ENCODE measurements at regions not wholly inside any gene's neighbourhood (a gene's known extent, or its start where the extent isn't known, plus 50 kb on each side); places are given as distances from the start of the nearest gene placed in this dataset.

DNA sequence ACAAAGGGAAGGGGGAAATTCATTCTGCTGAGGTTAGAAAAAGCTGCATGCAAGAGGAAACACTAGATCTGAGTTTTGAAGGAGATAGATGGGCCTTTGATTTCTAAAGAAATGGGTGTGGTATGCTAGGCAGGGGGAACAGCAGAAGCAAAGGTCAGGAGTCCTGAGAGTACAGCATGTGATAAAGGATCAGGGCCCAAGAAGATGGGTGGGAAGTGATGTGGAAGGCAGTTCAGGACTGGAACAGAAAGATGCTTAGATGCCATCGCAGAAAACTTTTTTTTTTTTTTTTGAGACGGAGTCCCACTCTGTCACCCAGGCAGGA, 126.2 kb downstream of the ALDH8A1 start:
- WGBS, 2 experiments (ENCODE audit: extremely low coverage in 1 of 2, insufficient coverage in 1 of 2, insufficient read length in 1 of 2, insufficient replicate concordance in 2 of 2, low coverage in 1 of 2, low lambda C conversion rate in 2 of 2, missing lambda C conversion rate in 1 of 2), result 93% methylated on average over 2 of the region's 2 CpGs; no CpG with 5 or more reads in 1 of the 2 experiments
- Histone ChIP-seq H2BK120ac (replicated peaks; ENCODE audit: low read depth, low read length) (no peak overlapping the region), H3K4me3 (ENCODE audit: extremely low read depth in 1 of 4, insufficient read depth in 2 of 4, low read depth in 3 of 4, low read length in 4 of 4) (no peak overlapping the region), H3K14ac (ENCODE audit: insufficient read length) (no peak overlapping the region), H3K23me2 (ENCODE audit: low read depth, low read length) (no peaks in the 10 kb centered on the region), H3K79me2 (ENCODE audit: control insufficient read depth in 1 of 2, insufficient read depth in 2 of 2, low read length in 2 of 2) (no peaks in the 10 kb centered on the region), H3K4me1 (replicated peaks in 1 of 4; ENCODE audit: control insufficient read depth in 3 of 4, insufficient read depth in 4 of 4, low read length in 3 of 4) (no peaks in the 10 kb centered on the region), H4K5ac (ENCODE audit: insufficient read length, low read depth, low read length) (no peak overlapping the region), H3K23ac (ENCODE audit: insufficient read length) (no peak overlapping the region), H4K20me1 (replicated peaks in 1 of 2; ENCODE audit: control insufficient read depth in 1 of 2, insufficient read depth in 2 of 2, low read length in 2 of 2) (no peaks in the 10 kb centered on the region), H3K27ac (ENCODE audit: low read depth, low read length) (no peak overlapping the region), H2BK15ac (ENCODE audit: low read length) (no peak overlapping the region), H3K9ac (replicated peaks in 1 of 4; ENCODE audit: extremely low read depth in 1 of 4, low read depth in 3 of 4, low read length in 3 of 4) (no peak overlapping the region), H2BK5ac (ENCODE audit: low read depth, low read length) (no peak overlapping the region), H3K36me3 (ENCODE audit: control insufficient read depth in 2 of 4, insufficient read depth in 4 of 4, low read length in 3 of 4) (no peaks in the 10 kb centered on the region), H4K8ac (ENCODE audit: extremely low read depth, insufficient read depth, low read length) (no peak overlapping the region), H2AK5ac (ENCODE audit: low read depth, low read length) (no peak overlapping the region), H4K91ac (replicated peaks; ENCODE audit: insufficient read length, low read length) (no peak overlapping the region), H2BK12ac (ENCODE audit: low read depth, low read length) (no peak overlapping the region), H3K4me2 (ENCODE audit: insufficient read depth in 1 of 2, low read depth in 2 of 2, low read length in 2 of 2) (no peak overlapping the region), H3K79me1 (ENCODE audit: low read depth, low read length) (no peaks in the 10 kb centered on the region), H2AFZ (ENCODE audit: low read length) (no peak overlapping the region), H3K56ac (replicated peaks; ENCODE audit: insufficient read length, low read depth, low read length) (no peak overlapping the region), H3K27me3 (replicated peaks in 1 of 4; ENCODE audit: control insufficient read depth in 3 of 4, extremely low read depth in 1 of 4, insufficient read depth in 3 of 4, low read length in 3 of 4) (no peaks in the 10 kb centered on the region), H3K4ac (replicated peaks; ENCODE audit: insufficient read length, low read depth, low read length) (no peak overlapping the region), H2BK20ac (ENCODE audit: low read length) (no peak overlapping the region), H3K18ac (ENCODE audit: extremely low read depth, low read length) (no peak overlapping the region), H3K9me3 (ENCODE audit: insufficient read depth in 2 of 2, low read depth in 1 of 2, low read length in 1 of 2) (peaks cover 2 to 3% of the 10 kb centered on the region in 2 experiments; a peak in 1 of 4 replicates)
- DNase-seq (ENCODE audit: low read depth in 1 of 2, low spot score in 2 of 2) (no peak), FAIRE-seq (no peak)
- ChIA-PET CTCF (ENCODE audit: partially characterized antibody) (interaction anchor here (0.7 to 3.8 kb wide), 27 partner anchors 9 to 720 kb away, joined by 3 to 25 read pairs (median 4); no protein-coding TSS in a partner anchor), POLR2A (ENCODE audit: partially characterized antibody) (no interaction called here)
- TF ChIP-seq KDM4A (IDR thresholded peaks at IDR 0.05; ENCODE audit: low read depth, low read length, severe bottlenecking), result no peak
- TF ChIP-seq SAP30 (IDR thresholded peaks at IDR 0.05; ENCODE audit: insufficient read depth, insufficient replicate concordance, low read length), result no peak
- TF ChIP-seq PHF8 (conservative IDR thresholded peaks at IDR 0.05; ENCODE audit: low read depth, low read length), result no peak
- TF ChIP-seq, protein P1, sequence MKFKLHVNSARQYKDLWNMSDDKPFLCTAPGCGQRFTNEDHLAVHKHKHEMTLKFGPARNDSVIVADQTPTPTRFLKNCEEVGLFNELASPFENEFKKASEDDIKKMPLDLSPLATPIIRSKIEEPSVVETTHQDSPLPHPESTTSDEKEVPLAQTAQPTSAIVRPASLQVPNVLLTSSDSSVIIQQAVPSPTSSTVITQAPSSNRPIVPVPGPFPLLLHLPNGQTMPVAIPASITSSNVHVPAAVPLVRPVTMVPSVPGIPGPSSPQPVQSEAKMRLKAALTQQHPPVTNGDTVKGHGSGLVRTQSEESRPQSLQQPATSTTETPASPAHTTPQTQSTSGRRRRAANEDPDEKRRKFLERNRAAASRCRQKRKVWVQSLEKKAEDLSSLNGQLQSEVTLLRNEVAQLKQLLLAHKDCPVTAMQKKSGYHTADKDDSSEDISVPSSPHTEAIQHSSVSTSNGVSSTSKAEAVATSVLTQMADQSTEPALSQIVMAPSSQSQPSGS (IDR thresholded peaks at IDR 0.05; ENCODE audit: low read length), result no peak
- no peak for TF ChIP-seq KDM1A (IDR thresholded peaks at IDR 0.05; ENCODE audit: borderline replicate concordance, low read length)
- TF ChIP-seq HDAC6 (IDR thresholded peaks at IDR 0.05; ENCODE audit: low read depth, low read length), result no peak
- no peak for TF ChIP-seq TAF7 (optimal IDR thresholded peaks at IDR 0.05; ENCODE audit: borderline replicate concordance, low read depth, low read length)
- TF ChIP-seq CBX5 (IDR thresholded peaks at IDR 0.05; ENCODE audit: low read depth, low read length), result no peak
- TF ChIP-seq, protein P2, sequence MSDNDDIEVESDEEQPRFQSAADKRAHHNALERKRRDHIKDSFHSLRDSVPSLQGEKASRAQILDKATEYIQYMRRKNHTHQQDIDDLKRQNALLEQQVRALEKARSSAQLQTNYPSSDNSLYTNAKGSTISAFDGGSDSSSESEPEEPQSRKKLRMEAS (IDR thresholded peaks at IDR 0.05), result no peak
- TF ChIP-seq SP4 (IDR thresholded peaks at IDR 0.05; ENCODE audit: low read length), result no peak
- TF ChIP-seq EZH2 (IDR thresholded peaks at IDR 0.05; ENCODE audit: low read depth, low read length, severe bottlenecking), result no peak
- TF ChIP-seq HDAC2 (IDR thresholded peaks at IDR 0.05; ENCODE audit: borderline replicate concordance in 1 of 2, low read depth in 2 of 2, low read length in 2 of 2), result no peak
- no peak for TF ChIP-seq BRCA1 (IDR thresholded peaks at IDR 0.05; ENCODE audit: low read depth, low read length)
